MM.1S (cell line): ENCODE measurements at regions not wholly inside any gene's neighbourhood (a gene's known extent, or its start where the extent isn't known, plus 50 kb on each side); places are given as distances from the start of the nearest gene placed in this dataset.
A peak's percentile ranks its signal among the peaks of the same experiment; 100 is the strongest.

ENCODE experiments used
- DNase-seq: peaks from one replicate; pipeline ENCODE4 v3.0.0-alpha.2; 2015
- H2AFZ ChIP-seq: fragments of 300-600 bp; sonication (generic); 2 replicates; pipeline ENCODE4 v1.6.0; 2016; ENCODE audit warnings: antibody characterized with exemption, low read length
- H3F3A ChIP-seq: fragments of 300-600 bp; sonication (generic); 2 replicates; pipeline ENCODE4 v1.6.1; 2016; ENCODE audit warnings: mild to moderate bottlenecking, antibody characterized with exemption, low read length, moderate library complexity, mixed read lengths; ENCODE audit not compliant: insufficient read depth
- H3K27ac ChIP-seq: fragments of 300-600 bp; sonication (generic); 2 replicates; pipeline ENCODE4 v1.5.1; 2016; ENCODE audit warnings: mild to moderate bottlenecking, low read length
- H3K27me3 ChIP-seq: fragments of 300-600 bp; sonication (generic); replicated peaks from 2 replicates; pipeline ENCODE4 v1.6.0; 2016; ENCODE audit warnings: low read length; ENCODE audit not compliant: insufficient read depth
- H3K36me3 ChIP-seq: fragments of 300-600 bp; sonication (generic); replicated peaks from 2 replicates; pipeline ENCODE4 v1.6.1; 2016; ENCODE audit warnings: mild to moderate bottlenecking, low read length, mixed read lengths; ENCODE audit not compliant: insufficient read depth
- H3K4me1 ChIP-seq: fragments of 300-600 bp; sonication (generic); 2 replicates; pipeline ENCODE4 v1.6.1; 2016; ENCODE audit warnings: low read length, mixed read lengths
- H3K4me2 ChIP-seq: fragments of 300-600 bp; sonication (generic); 2 replicates; pipeline ENCODE4 v1.6.0; 2016; ENCODE audit warnings: low read depth, low read length
- H3K4me3 ChIP-seq: fragments of 300-600 bp; sonication (generic); 2 replicates; pipeline ENCODE4 v1.5.1; 2016; ENCODE audit warnings: low read length, mixed read lengths
- H3K79me2 ChIP-seq: fragments of 300-600 bp; sonication (generic); 2 replicates; pipeline ENCODE4 v1.6.1; 2016; ENCODE audit warnings: mixed run types, low read length, mixed read lengths
- H3K9ac ChIP-seq: fragments of 300-600 bp; sonication (generic); 2 replicates; pipeline ENCODE4 v1.6.1; 2016; ENCODE audit warnings: low read length, mixed read lengths
- H3K9me2 ChIP-seq: fragments of 300-600 bp; sonication (generic); replicated peaks from 2 replicates; pipeline ENCODE4 v1.6.1; 2016; ENCODE audit warnings: mild to moderate bottlenecking, low read length, mixed read lengths; ENCODE audit not compliant: insufficient read depth
- H3K9me3 ChIP-seq: fragments of 300-600 bp; sonication (generic); replicated peaks from 2 replicates; pipeline ENCODE4 v1.6.1; 2016; ENCODE audit warnings: mild to moderate bottlenecking, low read length, mixed read lengths; ENCODE audit not compliant: insufficient read depth
- H4K20me1 ChIP-seq: fragments of 300-600 bp; sonication (generic); 2 replicates; pipeline ENCODE4 v1.6.1; 2016; ENCODE audit warnings: mild to moderate bottlenecking, low read length, moderate library complexity, mixed read lengths; ENCODE audit not compliant: insufficient read depth
- CTCF ChIP-seq: fragments of 300-600 bp; sonication (generic); IDR thresholded peaks from 2 replicates; pipeline ENCODE4 v1.5.1; 2016; ENCODE audit warnings: antibody characterized with exemption, low read length, mixed read lengths
- EZH2 ChIP-seq: fragments of 300-600 bp; sonication (generic); optimal IDR thresholded peaks from 2 replicates; pipeline ENCODE3; 2017; ENCODE audit warnings: low read depth, mild to moderate bottlenecking, antibody characterized with exemption, low read length, mixed read lengths
- EZH2phosphoT487 ChIP-seq: fragments of 300-600 bp; sonication (generic); IDR thresholded peaks from 2 replicates; pipeline ENCODE4 v1.6.1; 2018; ENCODE audit warnings: antibody characterized with exemption, low read length

- no peaks in the 10 kb centered on the region for H3K79me2 ChIP-seq
- H3K4me2 ChIP-seq, result no peak overlapping the region
- no peaks in the 10 kb centered on the region for H3K36me3 ChIP-seq
- H2AFZ ChIP-seq, result no peak overlapping the region
- no peak overlapping the region for H3K4me3 ChIP-seq
- no peak overlapping the region for H3K27ac ChIP-seq
- H3K27me3 ChIP-seq, result no peaks in the 10 kb centered on the region
- peak; percentile 22 for DNase-seq
- H3K4me1 ChIP-seq, result peaks cover 52% of the 10 kb centered on the region
- TF ChIP-seq EZH2 (no peak), CTCF (peak; percentile 44)
- H3F3A ChIP-seq, result peaks cover 23% of the 10 kb centered on the region
- no peak overlapping the region for H3K9ac ChIP-seq
- H4K20me1 ChIP-seq, result no peaks in the 10 kb centered on the region
- no peaks in the 10 kb centered on the region for H3K9me2 ChIP-seq
- no peaks in the 10 kb centered on the region for H3K9me3 ChIP-seq
Observed at GRCh38 chr2:48912110-48912509, 156.6 kb upstream of the LHCGR start.

- Histone ChIP-seq H4K20me1 (no peaks in the 10 kb centered on the region), H3K27me3 (no peaks in the 10 kb centered on the region), H3K27ac (no peak overlapping the region), H3K4me2 (no peak overlapping the region), H3K79me2 (no peaks in the 10 kb centered on the region), H2AFZ (no peak overlapping the region), H3K9me2 (no peaks in the 10 kb centered on the region), H3K36me3 (no peaks in the 10 kb centered on the region), H3K9me3 (no peaks in the 10 kb centered on the region), H3F3A (peaks cover 23% of the 10 kb centered on the region), H3K4me1 (peaks cover 59% of the 10 kb centered on the region), H3K9ac (no peak overlapping the region), H3K4me3 (no peak overlapping the region)
- TF ChIP-seq CTCF (no peak), EZH2 (no peak), EZH2phosphoT487 (no peak)
- no peak for DNase-seq
Observed at GRCh38 chr2:48910961-48911360, 155.4 kb upstream of the LHCGR start.

- peak; percentile 31 for DNase-seq
- Histone ChIP-seq H4K20me1 (no peaks in the 10 kb centered on the region), H3K4me3 (no peak overlapping the region), H3K9me2 (no peaks in the 10 kb centered on the region), H2AFZ (peak overlapping the region; percentile 8; the same call in 1 of the 2 replicates), H3K4me1 (peaks cover 30% of the 10 kb centered on the region), H3K27me3 (no peaks in the 10 kb centered on the region), H3K4me2 (peak overlapping the region; percentile 30; the same call in 1 of the 2 replicates), H3K9ac (no peak overlapping the region), H3F3A (no peaks in the 10 kb centered on the region), H3K36me3 (no peaks in the 10 kb centered on the region), H3K9me3 (no peaks in the 10 kb centered on the region), H3K27ac (peak overlapping the region; percentile 37; the same call in 1 of the 2 replicates), H3K79me2 (no peaks in the 10 kb centered on the region)
- TF ChIP-seq CTCF (no peak), EZH2phosphoT487 (no peak), EZH2 (no peak)
Observed at GRCh38 chr2:48906633-48907032, 151.1 kb upstream of the LHCGR start.
